ENCODE measurements at regions not wholly inside any gene's neighbourhood (a gene's known extent, or its start where the extent isn't known, plus 50 kb on each side); places are given as distances from the start of the nearest gene placed in this dataset.

- no peak for ATAC-seq
- H3K36me3 ChIP-seq: no peaks in the 10 kb centered on the region
- DNase-seq: no peak
- no peak overlapping the region for H3K27ac ChIP-seq
- H3K27me3 ChIP-seq: no peaks in the 10 kb centered on the region
- H3K4me1 ChIP-seq: no peaks in the 10 kb centered on the region
- H3K4me3 ChIP-seq: no peak overlapping the region
- H3K9me3 ChIP-seq: no peaks in the 10 kb centered on the region
- TF ChIP-seq CTCF (IDR thresholded peaks at IDR 0.05) (no peak), POLR2A (IDR thresholded peaks at IDR 0.05) (no peak)
- intact Hi-C loops (cut with DNase I): no loop called here
These were observed 263.5 kb downstream of the NFKBIZ start for GRCh38 chr3:102112704-102113230.

GRCh38 chr3:102113421-102114041 is 264.2 kb downstream of the NFKBIZ start:
- Histone ChIP-seq H3K27me3 (no peaks in the 10 kb centered on the region), H3K27ac (peak overlapping the region in 1 of 3 donors; percentile 53), H3K9me3 (no peaks in the 10 kb centered on the region), H3K4me1 (no peaks in the 10 kb centered on the region), H3K4me3 (no peak overlapping the region), H3K36me3 (no peaks in the 10 kb centered on the region)
- peak in 3 of 4 donors; percentile 34 to 93 (median 57) for ATAC-seq
- TF ChIP-seq CTCF (IDR thresholded peaks at IDR 0.05) (no peak), POLR2A (IDR thresholded peaks at IDR 0.05) (no peak)
- DNase-seq: peak in 1 of 3 donors; percentile 60
- intact Hi-C loops (cut with DNase I): no loop called here
- 36% methylated on average over 11 of the region's 11 CpGs for WGBS (ENCODE audit: insufficient coverage, low coverage, low lambda C conversion rate, missing lambda C conversion rate)

GRCh38 chr3:102114264-102114979 is 265.1 kb downstream of the NFKBIZ start:
- no peaks in the 10 kb centered on the region for H3K4me1 ChIP-seq
- no peaks in the 10 kb centered on the region for H3K36me3 ChIP-seq
- no peak overlapping the region for H3K4me3 ChIP-seq
- DNase-seq: no peak
- H3K27me3 ChIP-seq: no peaks in the 10 kb centered on the region
- peak overlapping the region in 1 of 3 donors; percentile 53 for H3K27ac ChIP-seq
- peak in 1 of 4 donors; percentile 22 for ATAC-seq
- intact Hi-C loops (cut with DNase I): no loop called here
- no peaks in the 10 kb centered on the region for H3K9me3 ChIP-seq
- WGBS (ENCODE audit: insufficient coverage, low coverage, low lambda C conversion rate, missing lambda C conversion rate): 65% methylated on average over 7 of the region's 7 CpGs
- TF ChIP-seq POLR2A (IDR thresholded peaks at IDR 0.05): no peak
- no peak for TF ChIP-seq CTCF (IDR thresholded peaks at IDR 0.05)

GRCh38 chr3:102122527-102122926 is 273.2 kb downstream of the NFKBIZ start:
- H3K4me3 ChIP-seq: no peak overlapping the region
- H3K27ac ChIP-seq: no peak overlapping the region
- TF ChIP-seq POLR2A (IDR thresholded peaks at IDR 0.05): no peak
- TF ChIP-seq CTCF (IDR thresholded peaks at IDR 0.05): no peak
- ATAC-seq (no peak), DNase-seq (no peak)
- no peaks in the 10 kb centered on the region for H3K27me3 ChIP-seq
- intact Hi-C loops (cut with DNase I): no loop called here
- peaks cover 0 to 18% (median 4%) of the 10 kb centered on the region in 4 donors for H3K4me1 ChIP-seq
- no peaks in the 10 kb centered on the region for H3K36me3 ChIP-seq
- no peaks in the 10 kb centered on the region for H3K9me3 ChIP-seq

Data from right lobe of liver (tissue), 6 donors.